HG03159 (cell line): ENCODE measurements at regions not wholly inside any gene's neighbourhood (a gene's known extent, or its start where the extent isn't known, plus 50 kb on each side); places are given as distances from the start of the nearest gene placed in this dataset.
"Not testable (repeated sequence)": the region's sequence is repeated elsewhere in the genome, so short reads cannot be mapped to it uniquely, and the experiment has no call there.

Experiments used
- ATAC-seq: cut with Tn5 transposase; IDR thresholded peaks from one replicate; pipeline ENCODE4 v1.9.1; 2021; ENCODE audit warnings: mild to moderate bottlenecking, moderate library complexity; ENCODE audit not compliant: unreplicated experiment

GRCh38 chr10:121356183-121356582, 242.1 kb downstream of the FGFR2 start:
- ATAC-seq: no peak

DNA sequence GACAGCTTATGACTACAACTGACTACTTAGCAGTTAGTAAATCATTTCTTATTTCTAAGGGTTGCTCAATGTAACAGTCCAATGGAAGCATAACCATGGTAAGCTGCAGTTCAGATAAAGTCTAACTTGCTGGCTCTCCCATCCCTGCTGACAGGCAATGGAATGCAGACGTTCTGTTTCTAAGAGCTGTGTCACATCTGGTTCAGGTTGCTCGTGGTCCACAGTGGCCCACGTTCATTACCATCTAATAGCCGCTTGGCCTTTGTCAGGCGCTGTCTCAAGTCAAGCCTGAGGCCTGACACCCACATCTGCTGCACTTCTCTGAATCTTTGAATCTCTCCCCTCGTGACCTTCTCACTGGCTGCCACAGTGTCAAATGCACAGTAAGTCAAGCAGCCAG, 240.8 kb downstream of the FGFR2 start:
- ATAC-seq: no peak

- ATAC-seq: no peak
Measured at GRCh38 chr10:121362026-121362425, 236.2 kb downstream of the FGFR2 start.

DNA sequence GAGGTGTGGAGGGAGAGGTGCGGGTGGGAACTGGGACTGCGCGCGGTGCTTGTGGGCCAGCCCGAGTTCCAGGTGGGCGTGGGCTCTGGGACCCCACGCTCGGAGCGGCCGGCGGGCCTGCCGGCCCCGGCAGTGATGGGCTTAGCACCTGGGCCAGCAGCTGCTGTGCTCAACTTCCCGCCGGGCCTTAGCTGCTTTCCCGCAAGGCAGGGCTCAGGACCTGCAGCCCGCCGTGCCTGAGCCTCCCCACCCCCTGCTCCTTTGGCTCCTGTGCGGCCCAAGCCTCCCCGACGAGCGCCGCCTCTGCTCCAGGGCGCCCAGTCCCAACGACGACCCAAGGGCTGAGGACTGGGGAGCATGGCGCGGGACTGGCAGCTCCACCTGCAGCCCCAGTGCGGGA, 232.7 kb downstream of the FGFR2 start:
- ATAC-seq: no peak

GRCh38 chr10:121368347-121369025, 229.8 kb downstream of the FGFR2 start:
- ATAC-seq: no peak

GRCh38 chr10:121369616-121370015, 228.6 kb downstream of the FGFR2 start:
- no peak for ATAC-seq

- no peak for ATAC-seq
Measured at GRCh38 chr10:121371836-121372235, 226.4 kb downstream of the FGFR2 start.

DNA sequence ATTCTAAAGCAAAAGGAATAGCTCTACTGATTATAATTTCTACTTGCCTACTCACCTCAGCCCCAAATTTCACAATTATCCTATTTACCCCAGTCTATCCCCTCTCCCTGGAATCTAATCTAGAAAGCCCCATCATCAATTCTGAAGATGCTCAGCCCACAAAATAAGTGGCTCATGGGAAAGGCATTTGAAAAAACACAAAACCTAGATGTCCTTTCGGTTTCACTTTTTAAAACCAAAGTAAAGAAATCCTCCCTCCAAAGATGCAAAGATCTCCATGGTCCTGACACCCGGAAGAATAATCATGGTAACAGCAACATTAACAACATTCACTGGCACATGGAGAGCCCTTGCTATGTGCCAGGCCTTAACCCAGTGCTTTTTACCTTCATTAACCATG, 224.8 kb downstream of the FGFR2 start:
- ATAC-seq: no peak

GRCh38 chr10:121374121-121374520, 224.1 kb downstream of the FGFR2 start:
- ATAC-seq: no peak

- ATAC-seq: no peak
Measured at GRCh38 chr10:121375172-121375571, 223.1 kb downstream of the FGFR2 start.

- no peak for ATAC-seq
Measured at GRCh38 chr10:121378251-121378801, 219.9 kb downstream of the FGFR2 start.

- ATAC-seq: no peak
Measured at GRCh38 chr10:121379013-121379412, 219.2 kb downstream of the FGFR2 start.

GRCh38 chr10:121380211-121380610, 218.0 kb downstream of the FGFR2 start:
- no peak for ATAC-seq

GRCh38 chr10:121382029-121382520, 216.2 kb downstream of the FGFR2 start:
- ATAC-seq: not testable (repeated sequence)

DNA sequence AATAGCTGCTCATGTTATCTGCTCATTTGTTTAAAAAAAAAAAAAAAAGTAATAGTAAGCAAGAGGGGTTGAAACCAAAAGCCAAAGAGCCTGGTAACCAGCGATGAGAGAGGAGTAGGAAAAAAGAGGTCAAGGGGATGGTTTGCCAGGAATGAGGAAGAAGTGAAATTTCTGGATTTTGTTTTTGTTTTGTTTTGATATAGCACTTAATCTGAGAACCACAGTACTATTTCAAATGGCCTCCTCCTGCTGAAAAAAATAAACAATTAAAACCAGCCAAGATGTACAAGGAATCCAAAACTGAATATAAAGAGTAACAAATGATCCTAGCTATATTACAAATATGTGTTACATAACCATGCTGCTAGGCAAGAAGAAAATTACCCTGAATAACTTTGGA, 213.1 kb downstream of the FGFR2 start:
- ATAC-seq: no peak

GRCh38 chr10:121392657-121393056, 205.6 kb downstream of the FGFR2 start:
- no peak for ATAC-seq

- no peak for ATAC-seq
Measured at GRCh38 chr10:121393522-121393921, 204.7 kb downstream of the FGFR2 start.

DNA sequence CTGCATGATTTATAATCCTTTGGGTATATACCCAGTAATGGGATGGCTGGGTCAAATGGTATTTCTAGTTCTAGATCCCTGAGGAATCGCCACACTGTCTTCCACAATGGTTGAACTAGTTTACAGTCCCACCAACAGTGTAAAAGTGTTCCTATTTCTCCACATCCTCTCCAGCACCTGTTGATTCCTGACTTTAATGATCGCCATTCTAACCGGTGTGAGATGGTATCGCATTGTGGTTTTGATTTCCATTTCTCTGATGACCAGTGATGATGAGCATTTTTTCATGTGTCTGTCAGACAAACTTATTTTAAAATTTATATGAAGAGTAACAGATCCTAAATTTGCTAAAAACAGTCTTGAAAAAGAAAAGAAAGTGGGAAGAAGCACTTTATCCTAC, 197.7 kb downstream of the FGFR2 start:
- ATAC-seq: not testable (repeated sequence)

GRCh38 chr10:121403527-121403926, 194.7 kb downstream of the FGFR2 start:
- no peak for ATAC-seq

GRCh38 chr10:121404611-121405010, 193.6 kb downstream of the FGFR2 start:
- ATAC-seq: no peak

DNA sequence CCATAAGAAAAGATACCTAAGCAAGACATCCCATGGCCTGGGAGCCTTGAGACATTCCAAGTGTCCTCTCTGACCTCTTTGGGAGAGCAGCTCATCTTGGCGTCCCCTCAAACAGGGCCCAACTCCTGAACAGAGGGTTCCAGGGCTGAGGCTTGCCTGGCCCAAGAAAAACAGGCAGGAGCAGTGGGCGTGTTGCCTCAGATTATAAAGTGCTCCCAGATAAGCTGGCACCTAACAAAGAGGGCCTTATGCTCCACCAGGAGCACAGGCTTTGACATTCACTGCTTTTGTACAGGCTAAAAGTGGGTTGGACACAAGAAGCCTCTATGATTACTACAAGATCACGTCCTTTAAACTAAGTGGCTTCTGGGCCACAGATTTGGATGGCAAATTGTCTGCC, 193.1 kb downstream of the FGFR2 start:
- ATAC-seq: no peak

GRCh38 chr10:121405549-121405948, 192.7 kb downstream of the FGFR2 start:
- no peak for ATAC-seq

GRCh38 chr10:121405953-121406352, 192.3 kb downstream of the FGFR2 start:
- no peak for ATAC-seq
